ENCODE measurements at regions not wholly inside any gene's neighbourhood (a gene's known extent, or its start where the extent isn't known, plus 50 kb on each side); places are given as distances from the start of the nearest gene placed in this dataset.
A peak's percentile ranks its signal among the peaks of the same experiment; 100 is the strongest.

- peak in 2 of 51 donors; percentile 14 to 23 for DNase-seq
Measured at GRCh38 chr6:163820745-163821458, 406.4 kb downstream of the QKI start.

- DNase-seq: no peak
Measured at GRCh38 chr6:163820171-163820570, 405.7 kb downstream of the QKI start.

- no peak for DNase-seq
Measured at GRCh38 chr6:163818719-163819118, 404.2 kb downstream of the QKI start.

- no peak for DNase-seq
Measured at GRCh38 chr6:163816441-163816840, 401.9 kb downstream of the QKI start.

GRCh38 chr6:163815796-163816195 lies 401.3 kb downstream of the QKI start:
- no peak for DNase-seq

- DNase-seq: no peak
Measured at GRCh38 chr6:163814494-163815364, 400.2 kb downstream of the QKI start.

GRCh38 chr6:163813979-163814493 lies 399.5 kb downstream of the QKI start:
- DNase-seq: no peak

GRCh38 chr6:163811317-163811716 lies 396.8 kb downstream of the QKI start:
- no peak for DNase-seq

GRCh38 chr6:163809364-163809763 lies 394.8 kb downstream of the QKI start:
- no peak for DNase-seq

GRCh38 chr6:163808871-163809270 lies 394.4 kb downstream of the QKI start:
- no peak for DNase-seq

GRCh38 chr6:163808231-163808630 lies 393.7 kb downstream of the QKI start:
- DNase-seq: no peak

GRCh38 chr6:163806755-163807499 lies 392.4 kb downstream of the QKI start:
- no peak for DNase-seq

GRCh38 chr6:163804991-163805390 lies 390.5 kb downstream of the QKI start:
- DNase-seq: no peak

- DNase-seq: no peak
Measured at GRCh38 chr6:163802267-163802666, 387.7 kb downstream of the QKI start.

GRCh38 chr6:163797296-163797845 lies 382.9 kb downstream of the QKI start:
- DNase-seq: no peak

GRCh38 chr6:163793011-163793983 lies 378.8 kb downstream of the QKI start:
- DNase-seq: peak in 1 of 51 donors; percentile 35

- DNase-seq: peak in 1 of 51 donors; percentile 56
Measured at GRCh38 chr6:163790266-163790840, 375.8 kb downstream of the QKI start.

GRCh38 chr6:163789199-163789810 lies 374.8 kb downstream of the QKI start:
- no peak for DNase-seq

- no peak for DNase-seq
Measured at GRCh38 chr6:163786995-163787671, 372.6 kb downstream of the QKI start.

All from hypothalamus (tissue), 51 donors.